HepG2 (cell line): ENCODE measurements at regions not wholly inside any gene's neighbourhood (a gene's known extent, or its start where the extent isn't known, plus 50 kb on each side); places are given as distances from the start of the nearest gene placed in this dataset.

Source experiments
- ASH2L ChIP-seq: fragments of 300-600, 200-600 bp; sonication (generic); IDR thresholded peaks from 2 replicates; pipeline ENCODE4 v1.7.0; 2017; ENCODE audit warnings: low read depth, mild to moderate bottlenecking, moderate library complexity, mixed read lengths, low read length; ENCODE audit not compliant: insufficient read length
- ATF1 ChIP-seq: IDR thresholded peaks from 2 replicates; pipeline ENCODE4 v1.6.1; 2016; ENCODE audit warnings: mild to moderate bottlenecking, control low read depth
- CAMTA2 ChIP-seq: sonication (generic); formaldehyde crosslinking; IDR thresholded peaks from 2 replicates; pipeline ENCODE4 v1.4.0; 2020; ENCODE audit warnings: mild to moderate bottlenecking, missing genetic modification reagents, borderline replicate concordance
- CTCF ChIP-seq: sonication (generic); formaldehyde crosslinking; IDR thresholded peaks from 2 replicates; pipeline ENCODE4 v1.5.0; 2020; ENCODE audit warnings: mild to moderate bottlenecking, missing genetic modification reagents, moderate library complexity
- MYC ChIP-seq: sonication (generic); formaldehyde crosslinking; IDR thresholded peaks from 2 replicates; pipeline ENCODE4 v1.9.0; 2021; ENCODE audit warnings: missing genetic modification reagents, borderline replicate concordance
- RFX3 ChIP-seq: IDR thresholded peaks from 2 replicates; pipeline ENCODE4 v1.6.1; 2016; ENCODE audit warnings: missing biosample characterization, missing genetic modification reagents
- UBTF ChIP-seq: sonication (generic); formaldehyde crosslinking; IDR thresholded peaks from 2 replicates; pipeline ENCODE4 v1.4.0; 2020; ENCODE audit warnings: mild to moderate bottlenecking, missing genetic modification reagents
- ZFP41 ChIP-seq: sonication (generic); formaldehyde crosslinking; IDR thresholded peaks from 2 replicates; pipeline ENCODE4 v1.4.0; 2020; ENCODE audit warnings: mild to moderate bottlenecking, missing genetic modification reagents, borderline replicate concordance
- ZNF232 ChIP-seq: sonication (generic); formaldehyde crosslinking; IDR thresholded peaks from 2 replicates; pipeline ENCODE4 v1.4.0; 2020; ENCODE audit warnings: missing genetic modification reagents, borderline replicate concordance
- ZNF383 ChIP-seq: sonication (generic); formaldehyde crosslinking; IDR thresholded peaks from 2 replicates; pipeline ENCODE4 v1.4.0; 2020; ENCODE audit warnings: missing genetic modification reagents, mild to moderate bottlenecking, borderline replicate concordance
- ZNF704 ChIP-seq: sonication (generic); formaldehyde crosslinking; IDR thresholded peaks from 2 replicates; pipeline ENCODE4 v1.8.1; 2023; ENCODE audit warnings: mild to moderate bottlenecking, inconsistent platforms, moderate library complexity, missing genetic modification reagents, borderline replicate concordance
- ZNF768 ChIP-seq: sonication (generic); formaldehyde crosslinking; IDR thresholded peaks from 2 replicates; pipeline ENCODE4 v1.4.0; 2020; ENCODE audit warnings: missing genetic modification reagents

- TF ChIP-seq ZNF768 (CRISPR knock-in tag): no peak
- TF ChIP-seq ZNF704 (CRISPR knock-in tag): no peak
- TF ChIP-seq ASH2L: no peak
- TF ChIP-seq CAMTA2 (CRISPR knock-in tag): no peak
- TF ChIP-seq ATF1 (CRISPR knock-in tag): no peak
- TF ChIP-seq ZNF232 (CRISPR knock-in tag): no peak
- TF ChIP-seq MYC (CRISPR knock-in tag): no peak
- no peak for TF ChIP-seq CTCF (CRISPR knock-in tag)
- no peak for TF ChIP-seq ZFP41
- TF ChIP-seq RFX3 (CRISPR knock-in tag): no peak
- no peak for TF ChIP-seq ZNF383 (CRISPR knock-in tag)
- TF ChIP-seq UBTF: no peak
Observed at GRCh38 chr6:12608016-12608860, 108.3 kb upstream of the PHACTR1 start.
